Upper lobe of left lung (tissue), 4 donors: ENCODE measurements at regions not wholly inside any gene's neighbourhood (a gene's known extent, or its start where the extent isn't known, plus 50 kb on each side); places are given as distances from the start of the nearest gene placed in this dataset.

Experiments used
- POLR2A ChIP-seq, 4 donors: fragments of 450-650 bp; IDR thresholded peaks; one replicate each; pipeline ENCODE4 v1.5.1; 2016 to 2017; ENCODE audit warnings: antibody characterized with exemption in 4 of 4, mild to moderate bottlenecking in 2 of 4
- POLR2AphosphoS5 ChIP-seq, 2 donors: sonication (generic); formaldehyde crosslinking; IDR thresholded peaks; one replicate each; pipeline ENCODE4 v1.5.1; 2017; ENCODE audit warnings: antibody characterized with exemption in 2 of 2
- TF ChIP-seq, protein P1 (sequence below), 6 experiments: fragments of 450-650 bp in 4 of 6; fragments of 200-600 bp in 2 of 6; sonication (generic) in 2 of 6; IDR thresholded peaks; one replicate each; pipeline ENCODE4 v1.5.1; 2016 to 2019; ENCODE audit warnings: antibody characterized with exemption in 6 of 6

DNA sequence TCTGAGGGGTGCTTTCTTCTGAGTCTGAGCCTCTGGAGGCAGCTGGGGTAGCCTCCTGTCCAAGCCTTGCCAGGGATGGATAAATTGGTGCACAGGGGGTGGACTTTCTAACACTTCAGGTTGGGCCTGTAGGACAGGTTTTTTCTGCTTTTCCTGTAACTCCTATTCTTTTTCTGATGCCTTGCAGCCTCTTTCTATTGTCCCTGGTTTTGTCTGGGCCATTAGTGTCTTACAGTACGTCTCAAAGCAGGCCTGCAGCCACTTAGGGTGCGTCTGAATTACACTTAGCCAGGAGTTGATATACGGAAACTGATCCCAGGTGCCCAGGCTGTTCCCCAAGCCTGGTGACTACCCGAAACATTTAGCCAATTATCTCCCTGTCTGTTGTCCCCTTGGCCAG, 213.3 kb upstream of the HTR2A start:
- no peak for TF ChIP-seq POLR2AphosphoS5 (IDR thresholded peaks at IDR 0.05)
- no peak for TF ChIP-seq POLR2A (IDR thresholded peaks at IDR 0.05)
- TF ChIP-seq, protein P1, sequence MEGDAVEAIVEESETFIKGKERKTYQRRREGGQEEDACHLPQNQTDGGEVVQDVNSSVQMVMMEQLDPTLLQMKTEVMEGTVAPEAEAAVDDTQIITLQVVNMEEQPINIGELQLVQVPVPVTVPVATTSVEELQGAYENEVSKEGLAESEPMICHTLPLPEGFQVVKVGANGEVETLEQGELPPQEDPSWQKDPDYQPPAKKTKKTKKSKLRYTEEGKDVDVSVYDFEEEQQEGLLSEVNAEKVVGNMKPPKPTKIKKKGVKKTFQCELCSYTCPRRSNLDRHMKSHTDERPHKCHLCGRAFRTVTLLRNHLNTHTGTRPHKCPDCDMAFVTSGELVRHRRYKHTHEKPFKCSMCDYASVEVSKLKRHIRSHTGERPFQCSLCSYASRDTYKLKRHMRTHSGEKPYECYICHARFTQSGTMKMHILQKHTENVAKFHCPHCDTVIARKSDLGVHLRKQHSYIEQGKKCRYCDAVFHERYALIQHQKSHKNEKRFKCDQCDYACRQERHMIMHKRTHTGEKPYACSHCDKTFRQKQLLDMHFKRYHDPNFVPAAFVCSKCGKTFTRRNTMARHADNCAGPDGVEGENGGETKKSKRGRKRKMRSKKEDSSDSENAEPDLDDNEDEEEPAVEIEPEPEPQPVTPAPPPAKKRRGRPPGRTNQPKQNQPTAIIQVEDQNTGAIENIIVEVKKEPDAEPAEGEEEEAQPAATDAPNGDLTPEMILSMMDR (IDR thresholded peaks at IDR 0.05), result no peak
